HepG2 (cell line): ENCODE measurements at regions not wholly inside any gene's neighbourhood (a gene's known extent, or its start where the extent isn't known, plus 50 kb on each side); places are given as distances from the start of the nearest gene placed in this dataset.

Source experiments
- ATAC-seq: fragments of 200-7000 bp; cut with Tn5 transposase; 3 replicates; pipeline ENCODE4 v1.9.1; 2020; ENCODE audit warnings: mild to moderate bottlenecking, moderate library complexity
- BruUV-seq: library from RNA; stranded (reverse); fragments of 400-500 nt; replicated peaks from 2 replicates; lab custom pipeline; 2021; lab: Mats Ljungman, UMichigan
- CTCF ChIA-PET: fragments of 300-600 bp; formaldehyde crosslinking; extraction: SDS; loops from one replicate; lab custom pipeline; 2021; ENCODE audit warnings: low total read pairs, inconsistent platforms, low intra/inter-chr PET ratio; lab: Yijun Ruan, JAX
- POLR2A ChIA-PET: fragments of 350-600 bp; sonication (Branson Sonifier 250); formaldehyde crosslinking; loops from one replicate; lab custom pipeline; 2020; ENCODE audit warnings: antibody characterized with exemption, inconsistent platforms; lab: Yijun Ruan, JAX
- DNase-seq: peaks from one replicate; pipeline ENCODE4 v3.0.0-alpha.2; 2015; ENCODE audit warnings: low spot score
- FAIRE-seq: peaks from 3 replicates; lab custom pipeline; 2011; peaks lifted over from hg19 to GRCh38; lab: Jason Lieb, UNC
- H2AFZ ChIP-seq: one replicate; pipeline ENCODE4 v1.6.1; 2011; ENCODE audit warnings: low read length, inconsistent platforms
- H3K27ac ChIP-seq: fragments of 300-600 bp; 3 replicates; pipeline ENCODE4 v1.8.0; 2011; ENCODE audit warnings: mixed run types, mild to moderate bottlenecking, mixed read lengths, low read length, inconsistent platforms; ENCODE audit not compliant: insufficient read depth; ENCODE audit errors: extremely low read length
- H3K27me3 ChIP-seq, 2 experiments: fragments of 200-600 bp in 1 of 2; 2 replicates in 1 of 2; 3 replicates in 1 of 2; pipeline versions ENCODE4 v1.6.0 to v1.8.0; 2011; ENCODE audit warnings: low read length in 2 of 2, mild to moderate bottlenecking in 2 of 2, moderate library complexity in 2 of 2, inconsistent platforms in 1 of 2; ENCODE audit not compliant: insufficient read depth in 2 of 2, control insufficient read depth in 1 of 2
- H3K36me3 ChIP-seq, 2 experiments: fragments of 200-600 bp in 1 of 2; replicated peaks in 1 of 2; 2 replicates in 1 of 2; 3 replicates in 1 of 2; pipeline versions ENCODE4 v1.5.1 to v1.8.0; 2011; ENCODE audit warnings: low read length in 2 of 2, inconsistent platforms in 1 of 2; ENCODE audit not compliant: insufficient read depth in 2 of 2, control insufficient read depth in 1 of 2
- H3K4me1 ChIP-seq: 2 replicates; pipeline ENCODE4 v1.5.1; 2012; ENCODE audit warnings: low read length, inconsistent platforms; ENCODE audit not compliant: insufficient read depth
- H3K4me2 ChIP-seq: 2 replicates; pipeline ENCODE4 v1.6.0; 2011; ENCODE audit warnings: low read depth, low read length, inconsistent platforms
- H3K4me3 ChIP-seq, 3 experiments: fragments of 200-600 bp in 1 of 3; sonication (generic), shearing (Covaris generic) in 1 of 3; replicated peaks in 1 of 3; 2 replicates each; pipeline ENCODE4 v1.5.1; 2011 to 2016; ENCODE audit warnings: low read length in 3 of 3, inconsistent platforms in 2 of 3, low read depth in 2 of 3, mild to moderate bottlenecking in 2 of 3, control low read depth in 1 of 3, mixed read lengths in 1 of 3; ENCODE audit not compliant: insufficient read depth in 1 of 3
- H3K79me2 ChIP-seq: one replicate; pipeline ENCODE4 v1.6.1; 2011; ENCODE audit warnings: low read length, inconsistent platforms; ENCODE audit not compliant: insufficient read depth
- H3K9ac ChIP-seq: 2 replicates; pipeline ENCODE4 v1.6.0; 2011; ENCODE audit warnings: mild to moderate bottlenecking, low read depth, low read length, inconsistent platforms; ENCODE audit not compliant: insufficient read depth
- H3K9me3 ChIP-seq: 2 replicates; pipeline ENCODE4 v1.5.1; 2012; ENCODE audit warnings: mild to moderate bottlenecking, low read length
- H4K20me1 ChIP-seq: 2 replicates; pipeline ENCODE4 v1.6.0; 2011; ENCODE audit warnings: inconsistent platforms, mild to moderate bottlenecking, low read length, moderate library complexity; ENCODE audit not compliant: insufficient read depth
- ARNT2 ChIP-seq: sonication (generic); formaldehyde crosslinking; IDR thresholded peaks from 2 replicates; pipeline ENCODE4 v1.8.0; 2022; ENCODE audit warnings: mild to moderate bottlenecking, low read depth, missing genetic modification reagents, moderate library complexity
- CREBL2 ChIP-seq: sonication (generic); formaldehyde crosslinking; IDR thresholded peaks from 2 replicates; pipeline ENCODE4 v1.8.1; 2023; ENCODE audit warnings: missing genetic modification reagents, mild to moderate bottlenecking, borderline replicate concordance
- GABPA ChIP-seq, 2 experiments: IDR thresholded peaks; 2 replicates each; pipeline ENCODE4 v1.6.1; 2011 to 2016; ENCODE audit warnings: low read depth in 2 of 2, low read length in 1 of 2, missing biosample characterization in 1 of 2, missing genetic modification characterization in 1 of 2
- HNF4G ChIP-seq, 2 experiments: sonication (generic) in 1 of 2; formaldehyde crosslinking in 1 of 2; IDR thresholded peaks; 2 replicates each; pipeline versions ENCODE4 v1.4.0 to v1.6.1; 2011 to 2020; ENCODE audit warnings: borderline replicate concordance in 2 of 2, low read depth in 2 of 2, mild to moderate bottlenecking in 2 of 2, low read length in 1 of 2, missing genetic modification reagents in 1 of 2, moderate library complexity in 1 of 2
- MAFK ChIP-seq, 2 experiments: IDR thresholded peaks in 1 of 2; conservative IDR thresholded peaks in 1 of 2; 2 replicates each; pipeline ENCODE4 v1.6.1; 2011; ENCODE audit warnings: improper control_type of control experiment in 2 of 2, low read length in 2 of 2
- MED8 ChIP-seq: sonication (generic); formaldehyde crosslinking; IDR thresholded peaks from 2 replicates; pipeline ENCODE4 v1.8.1; 2023; ENCODE audit warnings: mild to moderate bottlenecking, missing genetic modification reagents; ENCODE audit not compliant: insufficient replicate concordance
- NCOA2 ChIP-seq: sonication (generic); formaldehyde crosslinking; IDR thresholded peaks from 2 replicates; pipeline ENCODE4 v1.8.0; 2022; ENCODE audit warnings: inconsistent platforms
- ZNF224 ChIP-seq: sonication (generic); formaldehyde crosslinking; IDR thresholded peaks from 2 replicates; pipeline ENCODE4 v1.5.0; 2020; ENCODE audit warnings: mild to moderate bottlenecking, missing genetic modification reagents
- ZNF335 ChIP-seq: sonication (generic); formaldehyde crosslinking; IDR thresholded peaks from 2 replicates; pipeline ENCODE4 v1.4.0; 2020; ENCODE audit warnings: missing genetic modification reagents
- ZNF597 ChIP-seq: sonication (generic); formaldehyde crosslinking; IDR thresholded peaks from 2 replicates; pipeline ENCODE4 v1.5.0; 2020; ENCODE audit warnings: missing genetic modification reagents
- ZNF709 ChIP-seq: sonication (generic); formaldehyde crosslinking; IDR thresholded peaks from 2 replicates; pipeline ENCODE4 v1.5.0; 2020; ENCODE audit warnings: mild to moderate bottlenecking, missing genetic modification reagents
- WGBS: methylation state at CpG from one replicate; pipeline ENCODE4 v1.1.6; 2017; ENCODE audit warnings: low lambda C conversion rate; 5-methylcytosine and 5-hydroxymethylcytosine counted together
- in situ Hi-C: cut with HindIII; loops from 2 replicates; pipeline ENCODE4 v1.10.0; 2017; ENCODE audit warnings: low pct_unique_long_range_greater_than_20kb; ENCODE audit not compliant: extremely low pct_ligation_motif_present
- intact Hi-C: fragments of 100-400 bp; cut with micrococcal nuclease; formaldehyde crosslinking; loops from one replicate; pipeline ENCODE4 v1.10.0; 2022; ENCODE audit not compliant: unreplicated experiment

- ATAC-seq (no peak), DNase-seq (no peak), FAIRE-seq (no peak)
- Histone ChIP-seq H3K4me1 (no peaks in the 10 kb centered on the region), H3K27me3 (no peaks in the 10 kb centered on the region), H3K36me3 (no peaks in the 10 kb centered on the region), H3K4me3 (no peak overlapping the region), H3K4me2 (no peak overlapping the region), H3K9me3 (peaks cover 45% of the 10 kb centered on the region), H3K9ac (no peak overlapping the region), H4K20me1 (no peaks in the 10 kb centered on the region), H3K27ac (no peak overlapping the region), H3K79me2 (no peaks in the 10 kb centered on the region), H2AFZ (no peak overlapping the region)
- WGBS: 6% methylated on average over 5 of the region's 6 CpGs
- intact Hi-C loops (no loop called here), in situ Hi-C loops (no loop called here)
- TF ChIP-seq MED8 (no peak), MAFK (conservative IDR thresholded peaks at IDR 0.05 in 1 of 2, IDR thresholded peaks at IDR 0.05 in 1 of 2; ENCODE audit: low read length in 2 of 2) (peak; percentile 10 to 51; a peak in 2 of 4 replicates)
- POLR2A ChIA-PET: no interaction called here
- CTCF ChIA-PET: no interaction called here
- no TSS peak for BruUV-seq
These were observed 384.5 kb downstream of the IRS2 start for GRCh38 chr13:109401891-109402290.

DNA sequence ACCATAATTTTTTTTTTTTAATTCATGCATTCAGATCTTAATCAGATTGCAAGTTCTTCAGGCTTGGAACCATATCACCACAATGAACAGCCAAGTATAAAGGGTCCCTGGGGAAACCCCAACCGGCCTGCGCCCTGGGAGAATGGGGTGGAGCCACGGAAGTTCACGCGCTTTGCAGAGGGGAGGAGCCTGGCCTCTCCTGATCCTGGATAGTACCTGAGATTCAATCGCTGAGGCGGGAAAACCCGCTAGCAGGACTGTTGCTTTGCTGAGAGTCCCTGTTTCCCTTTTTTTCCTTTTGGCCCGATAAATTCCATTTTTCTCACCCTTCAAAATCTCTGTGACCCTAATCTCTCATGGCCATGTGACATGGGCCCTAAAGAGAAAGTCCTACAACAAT is 385.1 kb downstream of the IRS2 start:
- in situ Hi-C loops (no loop called here), intact Hi-C loops (no loop called here)
- Histone ChIP-seq H4K20me1 (no peaks in the 10 kb centered on the region), H2AFZ (no peak overlapping the region), H3K9me3 (peaks cover 40% of the 10 kb centered on the region), H3K36me3 (no peaks in the 10 kb centered on the region), H3K79me2 (no peaks in the 10 kb centered on the region), H3K4me3 (no peak overlapping the region), H3K27me3 (no peaks in the 10 kb centered on the region), H3K9ac (no peak overlapping the region), H3K27ac (no peak overlapping the region), H3K4me2 (no peak overlapping the region), H3K4me1 (no peaks in the 10 kb centered on the region)
- BruUV-seq: no TSS peak
- TF ChIP-seq NCOA2 (no peak), ZNF597 (CRISPR knock-in tag) (no peak), HNF4G (IDR thresholded peaks at IDR 0.05; ENCODE audit: borderline replicate concordance, low read depth, low read length) (no peak), HNF4G (CRISPR knock-in tag; IDR thresholded peaks at IDR 0.05; ENCODE audit: borderline replicate concordance, low read depth) (no peak), ARNT2 (CRISPR knock-in tag) (no peak), ZNF335 (CRISPR knock-in tag) (no peak), GABPA (IDR thresholded peaks at IDR 0.05; ENCODE audit: low read depth, low read length) (no peak), GABPA (CRISPR knock-in tag; IDR thresholded peaks at IDR 0.05; ENCODE audit: low read depth) (no peak), CREBL2 (CRISPR knock-in tag) (no peak), ZNF224 (no peak), ZNF709 (CRISPR knock-in tag) (no peak)
- 47% methylated on average over 9 of the region's 9 CpGs for WGBS
- CTCF ChIA-PET: no interaction called here
- POLR2A ChIA-PET: no interaction called here
- FAIRE-seq (no peak), ATAC-seq (no peak), DNase-seq (no peak)
